GM21526 (cell line): ENCODE measurements at regions not wholly inside any gene's neighbourhood (a gene's known extent, or its start where the extent isn't known, plus 50 kb on each side); places are given as distances from the start of the nearest gene placed in this dataset.

ENCODE experiments used
- ATAC-seq: cut with Tn5 transposase; IDR thresholded peaks from one replicate; pipeline ENCODE4 v1.9.1; 2021; ENCODE audit warnings: moderate library complexity; ENCODE audit not compliant: unreplicated experiment, low FRiP score

DNA sequence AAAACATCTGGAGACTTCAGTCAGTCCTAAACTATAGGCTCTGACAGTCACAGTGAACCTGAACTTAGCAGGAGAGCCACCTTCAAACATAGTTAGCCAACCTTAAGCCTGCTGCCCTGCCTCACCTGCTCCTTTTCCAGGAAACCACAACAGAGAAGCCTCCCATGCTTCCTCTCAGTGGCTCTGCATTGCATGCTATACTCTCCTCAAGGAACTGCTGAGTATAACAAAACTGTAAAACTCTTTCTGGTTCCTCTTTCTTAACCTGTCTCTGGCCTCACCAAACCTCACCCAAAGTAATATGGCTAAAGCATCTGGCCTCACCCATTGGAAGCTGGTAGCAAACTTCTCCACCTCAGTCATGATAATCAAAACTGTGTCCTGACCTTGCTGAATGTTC lies 122.1 kb downstream of the ANKRD50 start:
- no peak for ATAC-seq

DNA sequence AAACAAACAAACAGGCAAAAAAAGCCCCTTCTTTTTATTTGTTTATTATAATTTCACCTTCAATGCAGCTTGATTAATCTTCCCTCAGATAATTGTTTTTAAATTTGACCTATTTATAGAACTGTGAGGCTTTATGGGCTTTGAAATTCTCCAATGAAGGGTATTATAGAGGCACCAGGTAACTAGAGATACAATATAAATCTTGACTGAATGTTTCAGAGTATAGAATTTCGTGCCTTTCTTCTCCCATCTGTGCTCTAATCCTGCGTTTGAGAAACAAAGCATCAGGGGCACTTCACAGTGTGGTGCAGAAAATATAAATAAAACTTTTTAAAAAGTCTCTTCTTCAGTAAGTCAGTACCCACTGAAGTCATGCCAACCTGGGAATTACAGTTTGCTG lies 120.9 kb downstream of the ANKRD50 start:
- no peak for ATAC-seq

DNA sequence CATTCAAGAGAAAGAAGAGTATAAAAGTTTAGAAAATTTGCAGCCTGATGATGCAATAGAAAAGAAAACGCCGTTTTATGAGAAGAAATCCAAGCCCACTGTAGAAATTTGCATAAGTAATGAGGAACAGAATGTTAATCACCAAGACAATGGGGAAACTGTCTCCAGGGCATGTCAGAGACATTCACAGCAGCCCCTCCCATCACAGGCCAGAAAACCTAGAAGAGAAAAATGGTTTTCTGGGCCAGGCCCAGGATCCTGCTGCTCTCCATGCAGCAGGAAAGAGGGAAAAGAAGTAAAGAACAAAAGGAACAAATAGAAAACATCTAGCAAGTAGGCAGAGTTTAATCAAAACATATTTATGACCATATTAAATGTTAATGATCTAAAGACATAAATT lies 119.0 kb downstream of the ANKRD50 start:
- ATAC-seq, result no peak

DNA sequence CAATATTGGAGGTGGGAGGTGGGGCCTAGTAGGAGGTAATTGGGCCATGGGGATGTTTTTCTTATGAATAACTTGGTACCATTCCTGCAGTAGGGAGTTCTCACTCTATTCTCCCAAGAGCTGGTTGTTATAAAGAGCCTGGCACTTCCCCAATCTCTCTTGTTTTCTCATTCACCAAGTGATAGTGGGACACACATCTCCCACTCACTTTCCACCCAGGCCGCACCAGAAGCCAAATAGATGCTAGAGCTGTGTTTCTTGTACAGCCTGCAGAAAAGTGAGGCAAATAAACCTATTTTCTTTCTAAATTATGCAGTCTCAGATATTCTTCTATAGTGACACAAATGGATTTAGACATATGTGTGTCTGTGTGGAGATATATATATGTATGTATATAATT lies 117.6 kb downstream of the ANKRD50 start:
- no peak for ATAC-seq

DNA sequence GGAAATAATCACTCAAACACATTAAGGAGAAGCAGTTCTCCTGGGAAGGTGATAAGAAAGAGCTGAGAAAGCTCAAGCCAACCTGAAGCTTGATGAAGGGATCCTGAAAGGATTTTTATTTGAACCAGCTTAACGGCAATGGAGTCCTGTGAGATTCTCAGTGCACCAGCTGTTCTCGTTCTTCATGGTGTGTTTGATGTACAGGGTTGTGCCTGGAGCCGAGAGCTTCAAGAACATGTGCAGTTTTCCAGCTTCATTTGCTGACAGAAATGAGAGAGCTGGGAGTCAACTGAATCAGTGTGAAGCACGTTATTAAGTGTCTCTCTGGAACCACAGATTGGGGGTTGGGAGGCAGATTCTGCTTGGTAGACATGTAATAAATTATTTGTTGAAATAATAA lies 115.7 kb downstream of the ANKRD50 start:
- ATAC-seq, result no peak

DNA sequence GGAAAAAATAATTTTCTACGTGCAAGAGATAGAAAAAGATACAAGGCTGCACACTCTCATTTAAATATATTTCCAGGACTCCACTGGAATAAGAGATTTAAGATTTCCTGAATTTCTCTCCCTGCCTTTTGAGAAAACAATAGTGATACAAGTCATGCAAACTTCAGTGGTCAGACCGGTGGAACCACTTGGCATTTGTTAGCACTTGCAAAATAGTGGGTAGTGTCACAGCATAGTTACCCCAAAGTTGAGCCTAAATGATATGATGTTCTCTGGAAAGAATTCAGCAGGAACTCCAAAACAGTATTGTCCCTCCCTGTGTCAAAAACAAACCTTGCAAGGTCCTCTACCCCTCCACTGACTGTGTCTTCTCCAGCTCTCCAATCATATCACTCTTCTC lies 102.3 kb downstream of the ANKRD50 start:
- no peak for ATAC-seq
